HG02610 (cell line): ENCODE measurements at regions not wholly inside any gene's neighbourhood (a gene's known extent, or its start where the extent isn't known, plus 50 kb on each side); places are given as distances from the start of the nearest gene placed in this dataset.

Source experiments
- ATAC-seq: cut with Tn5 transposase; IDR thresholded peaks from one replicate; pipeline ENCODE4 v1.9.1; 2021; ENCODE audit warnings: mild to moderate bottlenecking, moderate library complexity; ENCODE audit not compliant: unreplicated experiment

GRCh38 chr15:47411733-47412132 lies 305.6 kb upstream of the SEMA6D start:
- ATAC-seq = no peak

GRCh38 chr15:47412136-47412535 lies 305.2 kb upstream of the SEMA6D start:
- ATAC-seq = no peak

- ATAC-seq = no peak
These were observed 304.5 kb upstream of the SEMA6D start for GRCh38 chr15:47412802-47413201.

- ATAC-seq = no peak
These were observed 303.1 kb upstream of the SEMA6D start for GRCh38 chr15:47414207-47414606.

GRCh38 chr15:47415539-47415971 lies 301.8 kb upstream of the SEMA6D start:
- no peak for ATAC-seq

- no peak for ATAC-seq
These were observed 294.2 kb upstream of the SEMA6D start for GRCh38 chr15:47422881-47423665.

- ATAC-seq = no peak
These were observed 289.8 kb upstream of the SEMA6D start for GRCh38 chr15:47427463-47427862.

GRCh38 chr15:47429376-47429775 lies 287.9 kb upstream of the SEMA6D start:
- no peak for ATAC-seq

GRCh38 chr15:47431501-47431900 lies 285.8 kb upstream of the SEMA6D start:
- no peak for ATAC-seq

- ATAC-seq = no peak
These were observed 284.5 kb upstream of the SEMA6D start for GRCh38 chr15:47432826-47433225.

- ATAC-seq = no peak
These were observed 282.7 kb upstream of the SEMA6D start for GRCh38 chr15:47434596-47434995.

GRCh38 chr15:47437491-47437890 lies 279.8 kb upstream of the SEMA6D start:
- no peak for ATAC-seq

- no peak for ATAC-seq
These were observed 277.9 kb upstream of the SEMA6D start for GRCh38 chr15:47439146-47440111.

- ATAC-seq = no peak
These were observed 274.9 kb upstream of the SEMA6D start for GRCh38 chr15:47442371-47442770.

GRCh38 chr15:47443839-47444238 lies 273.5 kb upstream of the SEMA6D start:
- no peak for ATAC-seq

- ATAC-seq = no peak
These were observed 271.4 kb upstream of the SEMA6D start for GRCh38 chr15:47445723-47446392.

GRCh38 chr15:47460795-47461573 lies 256.3 kb upstream of the SEMA6D start:
- no peak for ATAC-seq

GRCh38 chr15:47461652-47462141 lies 255.6 kb upstream of the SEMA6D start:
- ATAC-seq = no peak

GRCh38 chr15:47466357-47466756 lies 250.9 kb upstream of the SEMA6D start:
- no peak for ATAC-seq

- no peak for ATAC-seq
These were observed 246.3 kb upstream of the SEMA6D start for GRCh38 chr15:47470983-47471382.
